Left forelimb (tissue), 1 donor: ENCODE measurements at regions not wholly inside any gene's neighbourhood (a gene's known extent, or its start where the extent isn't known, plus 50 kb on each side); places are given as distances from the start of the nearest gene placed in this dataset.

Experiments used
- DNase-seq: peaks from one replicate; pipeline ENCODE4 v3.0.0-alpha.2; 2018; ENCODE audit warnings: low spot score

DNA sequence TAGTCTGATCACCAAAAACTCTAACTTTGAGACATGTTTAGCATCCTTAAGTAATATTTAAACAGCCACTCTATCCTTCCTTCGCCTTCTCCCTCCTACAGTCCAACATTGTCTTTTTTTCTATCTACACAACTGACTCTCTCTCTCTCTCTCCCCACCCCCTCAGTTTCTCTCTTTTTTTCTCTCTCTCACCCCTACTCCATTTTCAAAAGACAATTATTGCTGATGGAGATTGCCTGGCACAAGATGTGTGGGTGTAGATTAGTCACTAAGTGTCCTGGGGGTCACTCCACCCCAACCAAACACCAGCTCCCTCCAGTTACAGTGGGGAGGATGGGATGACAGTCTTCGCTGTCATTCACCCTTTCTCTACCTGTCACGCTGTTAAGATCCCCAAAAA, 94.5 kb upstream of the NFIA start:
- no peak for DNase-seq

DNA sequence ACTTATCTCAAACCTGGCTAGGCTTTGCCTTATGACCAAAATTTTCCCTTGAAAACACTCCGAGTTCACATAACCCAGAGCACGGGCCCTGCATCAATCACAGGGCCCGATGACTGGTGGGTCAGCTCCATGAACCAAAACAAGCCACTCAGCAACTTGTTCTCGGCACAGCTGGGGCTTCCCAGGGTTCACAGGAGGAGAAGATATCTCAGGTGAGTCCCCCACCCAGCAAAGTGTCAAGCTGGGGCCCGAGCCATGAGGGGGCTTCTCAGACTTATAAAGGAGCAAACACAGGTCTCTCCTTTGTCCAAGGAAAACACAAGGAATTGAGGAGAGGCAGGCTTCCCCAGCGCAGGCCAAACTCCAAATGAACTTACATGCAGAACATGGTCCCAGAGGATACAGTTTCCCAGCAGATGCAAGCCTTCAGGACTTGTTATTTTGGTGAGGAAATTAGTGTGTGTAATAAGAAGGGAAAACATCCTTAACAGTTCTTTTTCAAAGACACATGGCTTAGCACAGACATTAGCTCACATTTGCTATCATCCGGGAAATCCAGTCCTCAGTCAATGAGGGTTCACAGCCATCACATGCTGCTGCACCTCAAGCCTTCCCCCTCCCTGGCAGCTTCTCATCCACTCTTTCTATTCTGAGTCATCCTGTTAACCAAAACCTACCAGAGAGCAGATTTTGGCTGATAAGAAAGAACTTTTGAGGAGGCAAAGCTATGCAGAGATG, 98.1 kb upstream of the NFIA start:
- peak; percentile 76 for DNase-seq

DNA sequence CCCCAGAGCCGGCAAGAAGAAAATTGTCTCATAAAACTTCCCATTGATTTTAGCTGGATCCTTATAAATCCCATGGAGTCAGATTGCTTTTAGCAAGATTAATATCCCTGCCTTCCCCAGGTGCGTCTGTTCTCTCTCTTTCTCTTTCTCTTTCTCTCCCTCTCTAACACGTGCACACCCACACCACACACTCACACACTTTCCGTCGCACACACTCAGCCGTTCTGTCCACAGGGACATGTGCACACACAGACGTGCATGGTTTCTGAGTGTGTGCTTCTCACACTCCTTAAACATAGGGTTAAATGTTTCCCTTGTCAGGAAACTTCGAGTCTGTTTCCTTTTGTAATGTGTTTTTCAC, 98.7 kb upstream of the NFIA start:
- DNase-seq: no peak

DNA sequence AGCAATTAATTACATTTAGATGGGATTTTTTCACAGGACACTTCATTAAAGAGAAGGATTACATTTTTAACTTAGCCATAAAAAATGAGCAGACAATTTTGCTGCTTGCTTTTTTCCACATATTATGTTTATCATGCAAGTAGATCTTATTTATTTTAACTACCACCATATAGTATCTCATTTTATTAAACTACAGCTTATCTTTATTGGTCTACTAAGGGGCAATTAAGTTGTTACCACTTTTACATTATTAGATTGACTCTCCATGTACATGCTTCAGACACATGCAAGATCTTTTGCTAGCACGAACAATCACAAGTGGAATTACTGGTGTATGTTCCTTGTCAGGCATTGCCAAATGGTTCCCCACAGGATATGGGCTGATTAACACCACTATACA, 99.8 kb upstream of the NFIA start:
- DNase-seq: no peak

DNA sequence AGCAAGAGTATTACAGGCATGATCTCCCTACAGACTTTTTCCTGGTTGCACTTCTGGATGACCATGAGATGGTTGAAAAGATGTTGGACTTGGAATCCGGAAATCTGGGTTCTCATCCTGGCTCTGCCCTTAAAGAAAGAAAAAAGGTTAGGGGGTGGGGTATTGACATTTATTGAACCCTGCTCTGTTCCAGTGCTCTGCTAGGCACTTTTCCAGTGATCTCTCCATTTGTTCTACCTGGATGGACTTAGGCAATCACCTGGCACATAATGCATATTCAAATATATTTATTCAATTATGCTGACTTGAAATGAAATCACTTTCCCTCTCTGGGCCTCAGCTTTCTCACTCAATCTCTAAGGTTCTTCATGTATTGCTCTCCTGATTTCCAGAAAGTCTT, 101.0 kb upstream of the NFIA start:
- DNase-seq: no peak

DNA sequence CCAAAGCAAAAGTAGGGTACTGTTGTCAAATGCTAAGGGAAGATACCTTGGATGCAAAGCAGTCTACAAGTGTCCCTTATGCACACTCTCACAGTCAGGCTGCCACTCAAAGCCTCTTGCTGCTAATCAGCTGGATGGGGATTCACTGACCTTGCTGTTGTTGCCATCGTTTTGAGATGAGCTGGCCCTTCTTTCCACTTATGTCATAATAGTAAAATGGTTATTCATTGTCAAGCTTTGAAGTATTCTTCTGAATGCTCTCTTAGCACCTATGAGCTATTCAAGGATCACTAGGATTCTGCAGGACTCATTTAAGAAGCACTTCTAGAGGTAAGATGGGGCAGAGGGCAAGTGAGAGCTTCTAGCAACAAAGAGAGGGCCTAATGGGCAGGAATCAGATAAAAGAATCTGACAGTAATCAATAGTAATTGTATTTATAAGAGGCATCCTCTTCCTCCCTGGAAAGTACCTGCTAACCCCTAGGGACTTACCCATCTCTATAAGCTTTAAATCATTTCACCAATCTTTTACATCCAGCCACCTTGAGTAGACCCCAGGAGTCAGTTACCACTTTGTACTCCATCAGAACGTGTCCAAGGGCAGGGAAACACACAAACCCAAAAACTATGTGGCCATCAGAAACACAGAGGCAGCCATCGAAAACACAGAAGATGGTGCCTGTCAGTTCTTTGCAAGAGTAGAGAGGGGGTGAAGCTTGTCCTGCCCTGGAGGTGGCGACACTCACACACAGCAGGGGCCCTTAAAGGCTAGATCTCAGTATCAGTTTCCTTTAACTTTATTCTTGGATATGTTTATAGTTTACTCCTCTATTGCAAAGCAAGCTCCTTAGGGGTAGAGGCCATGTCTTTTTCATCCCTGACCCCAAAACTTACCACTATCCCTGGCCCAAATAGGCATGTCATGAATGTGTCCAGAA, 103.7 kb upstream of the NFIA start:
- DNase-seq: no peak

DNA sequence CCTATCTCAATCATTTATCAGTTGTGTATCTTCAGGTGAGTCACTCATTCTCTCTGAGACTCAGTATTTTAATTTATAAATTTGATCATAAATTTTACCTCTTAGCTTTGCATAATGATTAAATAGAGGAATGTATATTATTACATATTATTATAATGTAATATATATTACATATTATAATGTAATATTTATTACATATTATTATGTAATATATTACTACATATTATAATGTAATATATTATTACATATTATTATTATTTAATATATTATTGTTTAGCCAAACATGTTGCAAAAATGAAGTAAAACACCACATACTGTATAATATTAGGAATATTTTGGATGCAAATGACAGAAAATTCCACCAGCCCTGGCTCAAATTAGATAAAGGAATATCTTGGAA, 104.7 kb upstream of the NFIA start:
- DNase-seq: no peak

DNA sequence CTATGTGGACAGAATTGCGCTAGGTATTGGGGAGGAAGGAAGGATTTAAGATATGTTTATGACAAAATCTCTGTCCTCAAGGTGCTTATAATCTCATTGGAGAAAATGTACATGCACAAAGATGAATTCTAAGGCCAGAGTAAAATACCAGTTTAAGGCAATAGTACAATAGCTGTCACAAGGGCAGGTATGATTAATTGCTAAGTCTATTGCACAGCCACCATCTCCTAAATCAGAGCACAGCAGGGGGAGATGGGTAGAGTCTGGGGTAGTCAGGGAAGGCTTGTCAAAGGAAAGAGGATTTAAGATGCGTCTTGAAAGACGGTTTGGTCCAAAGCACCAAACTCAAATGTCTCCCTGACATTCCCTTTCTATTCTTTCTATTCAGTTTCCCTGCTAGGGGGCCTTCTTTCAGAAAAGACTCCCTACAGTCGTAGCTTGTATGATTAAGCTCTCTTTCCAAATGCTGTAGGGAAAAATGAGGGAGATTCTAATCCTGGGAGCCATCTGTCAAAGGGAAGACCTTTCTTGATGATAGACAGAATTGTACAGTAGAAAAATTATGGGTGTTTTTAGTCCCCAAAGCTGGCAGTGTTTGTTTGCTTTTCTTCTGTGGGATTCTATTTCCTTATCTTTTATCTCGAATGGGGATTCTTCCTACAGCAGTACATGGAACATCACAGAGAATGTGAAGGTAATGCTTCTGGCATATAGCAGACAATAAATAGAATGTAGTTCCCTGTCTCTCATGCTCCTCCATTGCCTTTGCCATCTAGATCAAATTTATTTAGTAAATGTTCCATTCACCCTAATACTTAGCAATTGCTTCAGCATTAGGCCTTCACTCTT, 107.6 kb upstream of the NFIA start:
- no peak for DNase-seq

DNA sequence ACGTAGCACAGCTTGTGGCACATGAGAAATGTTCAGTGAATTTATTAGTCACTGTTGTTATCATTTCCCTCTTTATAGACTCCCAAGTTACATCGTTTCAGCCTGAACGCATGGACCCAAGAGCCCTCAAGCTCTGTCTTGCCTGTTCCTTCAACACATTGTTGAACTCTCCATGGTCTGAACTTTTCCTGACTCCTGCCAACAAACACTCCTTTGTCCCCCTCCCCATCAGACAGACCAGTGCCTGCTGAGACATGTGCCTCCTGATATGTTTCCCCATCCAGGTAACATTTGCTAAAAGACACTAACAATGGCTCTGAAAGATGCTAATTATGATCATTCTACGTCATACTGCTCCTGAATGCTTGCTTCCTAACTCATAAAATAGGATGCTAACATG, 108.7 kb upstream of the NFIA start:
- no peak for DNase-seq

DNA sequence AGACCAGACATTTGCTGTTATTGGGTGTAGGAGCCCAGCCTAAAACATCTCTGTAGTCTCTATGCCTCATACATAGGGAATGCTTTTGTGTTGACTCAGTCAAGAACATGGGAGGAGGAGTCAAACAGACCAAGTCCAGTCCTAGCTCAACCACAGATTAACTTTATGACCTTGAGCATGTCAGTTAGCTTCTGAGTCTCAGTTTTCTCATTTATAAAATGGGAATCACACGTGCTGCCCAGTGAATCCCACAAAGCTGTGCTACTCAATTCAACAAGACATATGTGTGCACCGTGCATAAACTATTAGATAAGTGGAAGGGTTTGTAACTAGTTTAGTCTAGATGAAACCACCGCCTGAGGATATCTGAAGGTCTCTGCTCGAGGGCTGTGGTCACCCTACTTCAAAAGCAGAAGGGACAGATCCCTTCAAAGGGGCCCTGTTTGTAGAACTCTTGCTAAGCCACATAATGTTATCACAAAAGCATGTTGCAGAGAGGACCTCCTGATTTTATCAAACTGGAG, 109.5 kb upstream of the NFIA start:
- DNase-seq: no peak

DNA sequence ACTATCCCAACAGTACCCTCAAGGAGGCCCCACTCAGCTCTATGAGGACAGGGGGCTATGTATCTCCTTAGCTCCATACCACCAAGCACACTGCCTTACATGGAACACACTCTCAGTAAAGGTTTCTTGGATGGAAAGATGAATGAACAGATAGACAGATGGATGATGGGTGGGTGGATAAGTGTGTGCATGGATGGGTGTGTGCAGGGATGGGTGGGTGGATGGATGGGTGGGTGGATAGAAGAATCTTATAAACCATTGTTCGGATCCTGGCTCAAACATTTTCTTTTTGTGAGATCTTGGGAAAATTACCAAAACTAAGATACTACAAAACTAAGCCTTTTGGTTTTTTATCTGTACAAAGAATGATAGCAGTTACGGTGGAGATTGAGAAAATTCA, 111.0 kb upstream of the NFIA start:
- DNase-seq: no peak

DNA sequence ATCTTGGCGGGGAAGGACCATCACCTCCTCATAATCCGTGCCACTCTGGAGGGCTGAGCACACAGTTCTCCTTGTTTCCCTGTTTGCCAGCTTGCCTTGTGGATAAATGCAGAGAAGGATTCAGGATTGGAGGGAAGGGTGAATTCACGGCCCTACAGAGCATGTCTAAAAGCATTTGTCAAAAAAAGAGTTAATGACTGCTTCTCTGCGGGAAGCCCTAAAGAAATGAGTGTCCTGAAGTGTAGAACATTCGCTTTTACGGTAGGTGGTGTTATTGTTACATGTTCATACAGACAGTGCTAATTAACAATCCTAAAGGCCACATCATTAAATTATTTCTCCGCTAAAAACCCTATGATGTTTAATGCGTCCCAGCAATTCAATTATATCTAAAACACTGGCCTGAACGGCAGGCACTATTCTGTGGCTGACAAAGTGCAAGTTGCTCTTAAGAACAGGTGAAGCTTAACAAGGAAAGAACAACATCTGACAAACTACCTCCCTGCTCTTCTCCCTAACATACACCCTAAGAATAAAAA, 112.3 kb upstream of the NFIA start:
- no peak for DNase-seq

DNA sequence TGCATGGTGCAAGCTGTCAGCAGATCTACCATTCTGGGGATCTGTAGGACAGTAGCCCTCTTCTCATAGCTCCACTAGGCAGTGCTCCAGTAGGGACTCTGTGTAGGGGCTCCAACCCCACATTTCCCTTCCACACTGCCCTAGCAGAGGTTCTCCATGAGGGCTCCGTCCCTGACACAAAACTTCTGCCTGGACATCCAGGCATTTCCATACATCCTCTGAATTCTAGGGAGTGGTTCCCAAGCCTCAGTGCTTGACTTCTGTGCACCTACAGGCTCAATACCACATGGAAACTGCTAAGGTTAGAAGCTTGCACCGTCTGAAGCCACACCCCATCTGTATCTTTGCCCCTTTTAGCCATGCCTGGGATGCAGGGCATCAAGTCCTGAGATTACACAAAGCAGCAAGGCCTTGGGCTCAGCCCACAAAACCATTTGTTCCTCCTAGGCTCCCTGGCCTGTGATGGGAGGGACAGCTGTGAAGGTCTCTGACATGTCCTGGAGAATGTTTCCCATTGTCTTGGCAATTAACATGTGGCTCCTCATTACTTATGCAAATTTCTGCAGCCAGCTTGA, 117.0 kb upstream of the NFIA start:
- DNase-seq: no peak

DNA sequence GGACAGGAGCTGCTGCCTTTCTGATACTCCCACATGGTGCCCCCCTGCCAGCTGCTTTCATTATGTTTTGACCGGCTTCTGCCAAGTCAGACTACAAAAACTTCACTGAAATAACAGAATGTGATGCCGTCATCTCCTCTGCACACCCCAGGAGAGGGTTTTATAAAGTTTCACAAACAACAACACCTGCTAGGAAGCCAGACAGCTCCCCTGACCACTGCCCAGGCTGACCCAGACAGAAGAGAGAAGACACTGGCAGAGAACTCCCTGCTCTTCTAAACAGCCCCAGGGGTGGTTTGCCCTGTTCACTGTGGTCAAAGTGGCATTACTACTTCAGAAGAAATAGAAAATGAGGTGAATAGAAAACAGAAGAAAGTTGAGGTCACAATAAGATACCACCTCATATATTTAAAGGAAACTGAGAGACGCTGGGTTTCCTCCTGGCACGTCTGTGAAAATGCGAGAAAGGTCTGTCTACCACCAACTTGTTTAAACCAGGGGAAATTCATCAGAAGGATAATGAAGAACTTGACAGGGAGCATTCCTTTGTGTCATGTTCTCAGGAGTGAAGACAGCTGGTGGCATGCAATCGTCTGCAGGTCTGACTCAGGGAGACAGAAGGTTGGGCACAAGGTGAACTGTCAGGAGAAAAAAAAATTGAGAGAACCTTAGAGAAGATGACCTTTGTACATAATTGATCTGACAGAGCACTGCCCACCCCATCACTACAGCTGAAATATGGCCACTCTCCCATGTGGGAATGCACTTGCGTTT, 119.0 kb upstream of the NFIA start:
- no peak for DNase-seq

DNA sequence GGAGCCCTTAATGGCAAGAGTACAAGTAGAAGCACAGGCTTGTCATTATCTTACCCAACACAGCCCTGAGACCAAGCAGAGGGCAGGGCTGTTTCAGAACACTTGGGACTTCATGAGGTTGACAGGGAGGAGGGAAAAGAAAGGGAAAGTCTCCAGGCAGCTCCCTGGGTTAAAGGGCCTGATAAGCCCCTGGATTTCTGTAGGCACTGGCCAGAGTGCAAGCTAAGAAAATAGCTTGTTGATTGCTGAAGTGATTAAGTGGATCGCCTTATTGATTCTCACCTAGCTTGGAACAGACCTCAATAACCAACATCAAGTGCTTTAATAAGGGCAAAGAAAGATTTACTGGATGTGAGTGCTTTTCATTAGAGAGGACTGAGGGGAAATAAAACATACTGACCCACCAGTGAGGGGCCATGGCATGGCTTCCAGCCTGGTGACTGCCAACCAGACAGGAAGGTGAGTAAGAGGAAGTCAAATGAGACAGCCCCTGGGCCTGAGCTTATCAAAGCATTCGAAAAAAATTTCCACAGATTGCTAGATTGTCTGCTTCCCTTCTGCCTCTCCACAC, 121.4 kb upstream of the NFIA start:
- DNase-seq: no peak

DNA sequence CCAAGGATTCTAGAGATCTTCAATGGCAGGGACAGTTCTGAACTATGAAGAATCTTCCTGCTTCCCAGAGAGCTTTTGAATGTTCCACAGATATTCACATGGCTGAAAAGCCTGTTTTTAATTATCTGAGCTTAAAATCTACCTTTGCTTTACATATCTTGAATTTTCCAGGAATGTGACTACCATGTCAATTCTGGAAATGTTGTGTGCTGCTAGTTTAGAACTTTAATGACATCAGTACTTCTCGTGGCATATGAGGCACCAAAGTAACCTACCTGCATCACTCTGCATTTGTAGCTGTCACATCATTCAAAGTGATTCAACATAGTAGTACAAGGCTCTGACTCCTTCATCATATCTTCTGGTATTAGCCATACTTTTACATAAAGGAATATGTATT, 122.7 kb upstream of the NFIA start:
- no peak for DNase-seq

DNA sequence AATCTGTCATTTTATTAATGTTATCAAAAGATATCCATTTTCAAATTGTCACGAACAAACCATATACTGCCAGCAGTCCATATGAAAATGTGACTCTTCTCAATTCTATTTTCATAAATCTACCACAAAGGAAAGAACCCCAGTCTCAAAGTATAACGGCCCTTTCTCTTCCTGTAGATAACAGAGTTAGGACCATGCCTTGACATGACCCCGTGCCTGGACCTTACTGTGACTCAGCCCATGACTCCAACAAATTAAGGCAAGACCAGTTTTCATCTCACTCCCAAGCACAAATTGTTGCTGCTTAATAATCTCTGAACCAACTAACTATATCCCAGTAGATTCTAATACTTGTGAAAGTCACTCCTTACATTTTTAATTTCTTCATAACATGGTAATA, 124.4 kb upstream of the NFIA start:
- no peak for DNase-seq

DNA sequence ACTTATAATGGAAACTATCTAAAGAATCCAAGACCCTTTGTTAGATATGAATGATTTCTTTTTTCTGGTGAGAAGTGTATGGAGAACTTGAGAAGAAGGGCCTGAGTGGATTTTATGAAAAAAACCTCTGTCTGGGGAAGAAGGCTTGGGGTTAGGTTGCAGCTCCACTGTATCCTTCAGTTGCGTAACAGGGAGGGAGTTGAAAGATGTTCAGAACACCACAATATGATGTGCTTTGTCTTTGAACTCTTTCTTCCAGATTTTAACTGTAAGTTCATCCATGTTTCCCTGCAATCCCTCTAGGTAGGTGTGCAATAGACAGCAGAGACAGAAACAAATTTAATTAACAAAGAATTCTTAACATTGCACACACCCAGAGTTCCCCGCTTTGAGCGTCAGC, 125.8 kb upstream of the NFIA start:
- no peak for DNase-seq

DNA sequence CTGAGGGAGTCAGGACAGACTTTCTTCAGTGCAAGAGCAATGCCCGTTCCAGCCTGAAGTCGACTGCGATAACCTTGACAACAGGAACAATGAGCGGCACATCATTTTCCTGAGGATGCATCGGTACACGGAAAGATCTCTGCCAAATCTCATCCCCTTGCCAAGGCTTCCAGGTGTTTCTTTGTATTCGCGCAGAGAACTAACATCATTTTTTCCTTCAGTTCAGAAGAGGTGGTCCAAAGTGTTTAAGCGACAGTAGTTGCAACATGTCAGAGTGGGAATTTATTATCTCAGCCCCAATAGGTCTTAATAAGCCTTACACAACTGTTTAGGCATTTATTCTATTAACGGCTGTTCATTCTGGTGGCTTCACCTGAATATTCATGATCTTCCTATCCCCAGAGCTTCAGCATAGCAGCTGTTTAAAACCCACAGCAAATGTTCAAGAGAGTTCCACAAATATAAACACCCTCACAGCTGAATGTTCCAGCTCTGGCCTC, 129.7 kb upstream of the NFIA start:
- DNase-seq: no peak
